ENCODE measurements at regions not wholly inside any gene's neighbourhood (a gene's known extent, or its start where the extent isn't known, plus 50 kb on each side); places are given as distances from the start of the nearest gene placed in this dataset.

DNA sequence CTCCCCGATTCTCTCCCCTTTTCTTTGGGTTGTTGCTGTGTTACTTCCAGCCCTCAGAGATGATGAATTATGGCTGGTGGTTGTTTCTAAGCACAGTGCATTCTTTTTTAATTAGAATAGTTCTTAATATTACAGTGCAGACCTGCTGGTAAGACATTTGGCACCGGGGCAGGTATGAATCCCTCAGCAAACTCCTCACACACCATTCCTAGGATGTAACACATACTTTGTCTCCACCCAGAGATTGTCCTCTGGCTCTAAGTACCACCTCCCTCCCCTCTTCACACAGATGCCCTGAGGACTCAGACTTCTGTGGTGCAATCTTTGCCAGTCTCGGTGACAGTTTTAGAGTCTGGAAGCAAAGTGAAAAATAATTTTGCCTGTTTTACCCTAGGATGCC is 143.1 kb downstream of the HLX start:
- TF ChIP-seq, protein P1, sequence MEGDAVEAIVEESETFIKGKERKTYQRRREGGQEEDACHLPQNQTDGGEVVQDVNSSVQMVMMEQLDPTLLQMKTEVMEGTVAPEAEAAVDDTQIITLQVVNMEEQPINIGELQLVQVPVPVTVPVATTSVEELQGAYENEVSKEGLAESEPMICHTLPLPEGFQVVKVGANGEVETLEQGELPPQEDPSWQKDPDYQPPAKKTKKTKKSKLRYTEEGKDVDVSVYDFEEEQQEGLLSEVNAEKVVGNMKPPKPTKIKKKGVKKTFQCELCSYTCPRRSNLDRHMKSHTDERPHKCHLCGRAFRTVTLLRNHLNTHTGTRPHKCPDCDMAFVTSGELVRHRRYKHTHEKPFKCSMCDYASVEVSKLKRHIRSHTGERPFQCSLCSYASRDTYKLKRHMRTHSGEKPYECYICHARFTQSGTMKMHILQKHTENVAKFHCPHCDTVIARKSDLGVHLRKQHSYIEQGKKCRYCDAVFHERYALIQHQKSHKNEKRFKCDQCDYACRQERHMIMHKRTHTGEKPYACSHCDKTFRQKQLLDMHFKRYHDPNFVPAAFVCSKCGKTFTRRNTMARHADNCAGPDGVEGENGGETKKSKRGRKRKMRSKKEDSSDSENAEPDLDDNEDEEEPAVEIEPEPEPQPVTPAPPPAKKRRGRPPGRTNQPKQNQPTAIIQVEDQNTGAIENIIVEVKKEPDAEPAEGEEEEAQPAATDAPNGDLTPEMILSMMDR (IDR thresholded peaks at IDR 0.05) = no peak
- no peak for TF ChIP-seq EZH2 (IDR thresholded peaks at IDR 0.05; ENCODE audit: borderline replicate concordance, insufficient read depth, low read depth, low read length, poor library complexity, severe bottlenecking)

Data from B cell (primary cell).